Colonic mucosa (tissue), 4 donors: ENCODE measurements at regions not wholly inside any gene's neighbourhood (a gene's known extent, or its start where the extent isn't known, plus 50 kb on each side); places are given as distances from the start of the nearest gene placed in this dataset.
A peak's percentile ranks its signal among the peaks of the same experiment; 100 is the strongest.

Experiments
- DNase-seq: peaks from one replicate; pipeline ENCODE4 v3.0.0-alpha.2; 2020
- H3K27ac ChIP-seq: fragments of 200-600 bp; one replicate; pipeline ENCODE4 v1.8.0; 2021
- H3K27me3 ChIP-seq: fragments of 200-600 bp; one replicate; pipeline ENCODE4 v1.8.0; 2021
- H3K36me3 ChIP-seq: fragments of 200-600 bp; one replicate; pipeline ENCODE4 v1.8.0; 2021
- H3K4me1 ChIP-seq: fragments of 200-600 bp; one replicate; pipeline ENCODE4 v1.8.0; 2021; ENCODE audit warnings: mild to moderate bottlenecking
- H3K4me3 ChIP-seq: fragments of 200-600 bp; one replicate; pipeline ENCODE4 v1.8.0; 2021
- H3K9ac ChIP-seq, 2 donors: one replicate each; pipeline ENCODE4 v1.7.0; 2013; ENCODE audit warnings: control low read depth in 2 of 2, low read depth in 2 of 2, low read length in 2 of 2
- H3K9me3 ChIP-seq: fragments of 200-600 bp; one replicate; pipeline ENCODE4 v1.8.0; 2021
- intact Hi-C: fragments of 100-400 bp; cut with DNase I; formaldehyde crosslinking; loops from one replicate; pipeline ENCODE4 v1.14.1; 2022
- TF ChIP-seq, protein P1 (sequence below): fragments of 200-600 bp; IDR thresholded peaks from one replicate; pipeline ENCODE4 v1.8.0; 2022; ENCODE audit warnings: antibody characterized with exemption, mild to moderate bottlenecking
- donor health status: healthy.
- donor health status: DM: no; HTN: no; CAD: no.
- donor health status: DM: no; HTN: no; CAD: no.

DNA sequence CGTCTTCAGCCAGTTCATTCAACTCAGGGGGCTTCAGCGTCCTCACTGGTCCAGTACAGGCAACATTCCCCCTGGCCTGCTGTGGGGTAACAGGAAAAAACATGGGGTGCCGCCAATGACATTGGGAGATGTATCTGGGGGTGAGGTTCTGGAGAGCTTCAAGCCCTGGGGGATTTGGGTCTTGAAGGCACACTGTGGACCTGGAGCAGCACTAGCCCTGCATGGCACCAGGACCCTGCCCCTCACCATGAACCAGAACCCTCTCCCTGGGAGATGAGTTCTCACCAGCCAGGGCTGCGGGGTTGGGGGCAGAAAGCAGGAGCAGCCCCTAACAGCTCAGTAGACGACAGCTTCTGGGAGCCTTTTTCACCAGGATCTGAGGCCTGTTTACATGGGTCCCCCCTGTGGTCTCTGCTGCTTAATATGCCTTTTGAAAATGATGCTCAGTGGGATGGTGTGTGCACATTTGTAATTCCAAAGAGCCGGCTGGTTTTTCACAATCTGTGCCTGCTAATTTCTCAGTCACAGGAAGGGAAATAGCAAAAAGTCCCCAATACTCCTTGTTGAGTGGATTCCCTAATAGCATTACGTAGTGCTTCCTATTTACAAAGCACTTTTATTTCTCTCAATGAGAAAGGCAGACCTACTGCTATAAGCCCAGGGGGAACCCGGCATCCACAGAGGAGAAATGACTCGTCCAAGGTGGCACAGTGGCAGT, 509.5 kb downstream of the RPS24 start:
- H3K4me3 ChIP-seq, result no peak overlapping the region
- H3K9ac ChIP-seq, result no peak overlapping the region
- H3K27me3 ChIP-seq, result no peaks in the 10 kb centered on the region
- no peak for DNase-seq
- H3K36me3 ChIP-seq, result no peaks in the 10 kb centered on the region
- H3K9me3 ChIP-seq, result no peaks in the 10 kb centered on the region
- intact Hi-C loops, result no loop called here
- H3K4me1 ChIP-seq, result peaks cover 19% of the 10 kb centered on the region
- TF ChIP-seq, protein P1, sequence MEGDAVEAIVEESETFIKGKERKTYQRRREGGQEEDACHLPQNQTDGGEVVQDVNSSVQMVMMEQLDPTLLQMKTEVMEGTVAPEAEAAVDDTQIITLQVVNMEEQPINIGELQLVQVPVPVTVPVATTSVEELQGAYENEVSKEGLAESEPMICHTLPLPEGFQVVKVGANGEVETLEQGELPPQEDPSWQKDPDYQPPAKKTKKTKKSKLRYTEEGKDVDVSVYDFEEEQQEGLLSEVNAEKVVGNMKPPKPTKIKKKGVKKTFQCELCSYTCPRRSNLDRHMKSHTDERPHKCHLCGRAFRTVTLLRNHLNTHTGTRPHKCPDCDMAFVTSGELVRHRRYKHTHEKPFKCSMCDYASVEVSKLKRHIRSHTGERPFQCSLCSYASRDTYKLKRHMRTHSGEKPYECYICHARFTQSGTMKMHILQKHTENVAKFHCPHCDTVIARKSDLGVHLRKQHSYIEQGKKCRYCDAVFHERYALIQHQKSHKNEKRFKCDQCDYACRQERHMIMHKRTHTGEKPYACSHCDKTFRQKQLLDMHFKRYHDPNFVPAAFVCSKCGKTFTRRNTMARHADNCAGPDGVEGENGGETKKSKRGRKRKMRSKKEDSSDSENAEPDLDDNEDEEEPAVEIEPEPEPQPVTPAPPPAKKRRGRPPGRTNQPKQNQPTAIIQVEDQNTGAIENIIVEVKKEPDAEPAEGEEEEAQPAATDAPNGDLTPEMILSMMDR, result no peak
- H3K27ac ChIP-seq, result peak overlapping the region; percentile 18

DNA sequence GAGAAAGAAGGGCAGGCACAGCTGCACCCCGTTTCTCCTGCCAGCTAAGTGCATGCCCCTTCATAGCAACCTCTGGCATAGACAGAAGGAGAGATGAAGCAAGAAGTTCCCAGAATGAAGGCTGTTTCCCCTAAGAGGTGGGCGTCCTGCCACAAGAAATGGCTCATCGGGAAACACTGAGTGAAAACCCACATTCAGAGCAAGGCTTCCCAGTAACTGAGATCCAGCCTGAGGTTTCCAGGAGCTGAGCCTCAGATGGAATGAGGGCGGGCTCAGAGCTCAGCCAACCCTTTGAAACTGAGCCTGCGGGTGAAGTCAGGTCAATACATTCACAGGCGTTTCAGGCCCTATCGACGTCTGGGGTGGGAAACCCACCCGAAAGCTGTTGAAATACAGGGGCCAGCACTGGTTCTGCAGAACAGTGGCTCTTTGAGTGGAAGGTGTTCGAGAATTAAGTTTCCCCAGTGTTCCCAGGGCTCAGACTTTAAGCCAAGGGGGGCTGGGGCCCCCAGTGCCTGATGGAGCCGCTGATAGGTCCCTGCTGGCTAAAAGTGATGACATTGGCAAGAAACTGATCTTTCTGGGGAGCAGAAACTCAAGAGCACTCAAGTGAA, 510.2 kb downstream of the RPS24 start:
- H3K36me3 ChIP-seq, result no peaks in the 10 kb centered on the region
- intact Hi-C loops, result no loop called here
- H3K4me1 ChIP-seq, result peaks cover 19% of the 10 kb centered on the region
- H3K4me3 ChIP-seq, result no peak overlapping the region
- TF ChIP-seq, protein P1, result no peak
- peak overlapping the region; percentile 18 for H3K27ac ChIP-seq
- peak; percentile 56 for DNase-seq
- no peaks in the 10 kb centered on the region for H3K9me3 ChIP-seq
- peak overlapping the region in 1 of 2 donors; percentile 3 for H3K9ac ChIP-seq
- no peaks in the 10 kb centered on the region for H3K27me3 ChIP-seq

DNA sequence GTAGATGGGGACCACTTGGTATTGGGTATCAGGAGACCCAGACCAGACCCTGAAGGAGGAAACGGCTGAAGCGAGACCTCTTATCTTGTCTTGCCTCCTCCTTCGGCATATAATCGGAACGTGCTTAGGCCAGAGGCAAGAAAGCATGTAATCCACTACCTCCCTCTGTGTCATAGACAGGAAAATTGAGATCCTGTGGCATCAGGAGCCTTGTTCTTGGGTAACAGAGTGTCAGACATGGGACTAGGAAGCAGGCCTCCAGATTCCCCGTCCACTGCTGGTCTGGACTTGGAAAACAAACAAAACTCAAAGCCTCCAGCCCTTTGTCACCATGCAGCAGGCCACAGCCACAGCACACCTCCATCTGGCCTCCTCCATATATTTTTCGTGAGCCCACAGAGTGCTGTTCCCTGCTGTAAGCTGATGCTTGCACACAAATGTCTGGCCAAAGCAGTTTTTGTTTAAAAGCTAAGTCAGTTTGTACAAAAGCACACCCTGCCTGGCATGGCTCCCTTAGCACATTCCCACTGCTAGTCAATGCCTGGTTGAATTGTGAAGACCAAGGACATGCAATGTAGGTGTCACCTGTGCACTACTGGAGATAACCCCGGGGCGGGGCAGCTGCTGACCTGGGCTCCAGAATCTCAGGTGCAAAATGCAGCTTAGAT, 510.9 kb downstream of the RPS24 start:
- Histone ChIP-seq H3K9me3 (no peaks in the 10 kb centered on the region), H3K27ac (no peak overlapping the region), H3K4me1 (peaks cover 18% of the 10 kb centered on the region), H3K36me3 (no peaks in the 10 kb centered on the region), H3K27me3 (no peaks in the 10 kb centered on the region), H3K9ac (peak overlapping the region in 1 of 2 donors; percentile 3), H3K4me3 (no peak overlapping the region)
- TF ChIP-seq, protein P1, result no peak
- intact Hi-C loops, result no loop called here
- no peak for DNase-seq

DNA sequence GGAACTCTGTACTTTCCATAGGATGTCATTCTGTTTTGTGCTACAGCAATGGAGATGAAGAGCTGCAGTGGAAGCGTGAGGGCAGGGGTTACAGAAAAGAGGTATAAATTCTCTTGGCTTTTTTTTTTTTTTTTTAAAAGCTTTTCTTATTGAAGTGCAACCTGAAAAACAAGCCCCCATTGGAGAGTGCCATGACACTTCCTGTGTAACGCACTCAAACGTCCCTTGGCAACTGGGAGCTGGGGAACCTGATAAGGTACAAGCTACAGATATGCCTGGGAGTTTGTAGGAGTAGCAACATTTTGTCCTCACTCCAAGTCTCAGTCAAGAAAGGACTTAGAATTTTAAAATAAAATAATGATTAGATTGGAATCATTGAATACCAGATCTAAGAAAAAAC, 512.1 kb downstream of the RPS24 start:
- Histone ChIP-seq H3K9ac (no peak overlapping the region), H3K27me3 (no peaks in the 10 kb centered on the region), H3K4me3 (no peak overlapping the region), H3K9me3 (no peaks in the 10 kb centered on the region), H3K36me3 (no peaks in the 10 kb centered on the region), H3K4me1 (peaks cover 13% of the 10 kb centered on the region), H3K27ac (no peak overlapping the region)
- no peak for DNase-seq
- TF ChIP-seq, protein P1, result no peak
- intact Hi-C loops, result no loop called here

DNA sequence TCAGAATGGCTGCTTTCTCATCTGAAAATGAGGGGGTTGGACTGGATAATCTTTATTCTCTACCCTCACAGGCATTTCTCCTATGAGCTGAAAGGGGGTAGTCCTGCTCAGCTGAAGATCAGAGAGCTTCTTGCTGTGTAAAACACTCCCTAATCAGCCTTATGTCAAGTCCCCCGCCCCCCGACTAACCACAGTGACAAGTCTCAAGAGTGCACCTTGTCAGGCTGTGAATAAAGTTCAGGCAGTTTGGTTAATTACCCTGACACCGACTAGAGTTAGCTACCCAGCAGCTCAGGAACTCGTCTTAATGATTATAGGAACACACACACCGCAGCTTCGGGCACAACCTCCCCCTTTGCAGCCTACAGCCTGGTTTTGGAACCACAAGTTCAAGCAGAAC, 513.7 kb downstream of the RPS24 start:
- no peak overlapping the region for H3K4me3 ChIP-seq
- no peaks in the 10 kb centered on the region for H3K27me3 ChIP-seq
- intact Hi-C loops, result no loop called here
- no peak for DNase-seq
- TF ChIP-seq, protein P1, result no peak
- peaks cover 3% of the 10 kb centered on the region for H3K4me1 ChIP-seq
- no peak overlapping the region for H3K9ac ChIP-seq
- no peaks in the 10 kb centered on the region for H3K9me3 ChIP-seq
- no peak overlapping the region for H3K27ac ChIP-seq
- H3K36me3 ChIP-seq, result no peaks in the 10 kb centered on the region
